ENCODE measurements at regions not wholly inside any gene's neighbourhood (a gene's known extent, or its start where the extent isn't known, plus 50 kb on each side); places are given as distances from the start of the nearest gene placed in this dataset.

- TF ChIP-seq, protein P1, sequence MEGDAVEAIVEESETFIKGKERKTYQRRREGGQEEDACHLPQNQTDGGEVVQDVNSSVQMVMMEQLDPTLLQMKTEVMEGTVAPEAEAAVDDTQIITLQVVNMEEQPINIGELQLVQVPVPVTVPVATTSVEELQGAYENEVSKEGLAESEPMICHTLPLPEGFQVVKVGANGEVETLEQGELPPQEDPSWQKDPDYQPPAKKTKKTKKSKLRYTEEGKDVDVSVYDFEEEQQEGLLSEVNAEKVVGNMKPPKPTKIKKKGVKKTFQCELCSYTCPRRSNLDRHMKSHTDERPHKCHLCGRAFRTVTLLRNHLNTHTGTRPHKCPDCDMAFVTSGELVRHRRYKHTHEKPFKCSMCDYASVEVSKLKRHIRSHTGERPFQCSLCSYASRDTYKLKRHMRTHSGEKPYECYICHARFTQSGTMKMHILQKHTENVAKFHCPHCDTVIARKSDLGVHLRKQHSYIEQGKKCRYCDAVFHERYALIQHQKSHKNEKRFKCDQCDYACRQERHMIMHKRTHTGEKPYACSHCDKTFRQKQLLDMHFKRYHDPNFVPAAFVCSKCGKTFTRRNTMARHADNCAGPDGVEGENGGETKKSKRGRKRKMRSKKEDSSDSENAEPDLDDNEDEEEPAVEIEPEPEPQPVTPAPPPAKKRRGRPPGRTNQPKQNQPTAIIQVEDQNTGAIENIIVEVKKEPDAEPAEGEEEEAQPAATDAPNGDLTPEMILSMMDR (IDR thresholded peaks at IDR 0.05; ENCODE audit: insufficient read depth, missing control alignments) = no peak
- no peak for FAIRE-seq
- no peak for DNase-seq (ENCODE audit: insufficient read length, low spot score)
These were observed 310.0 kb downstream of the BTG1 start for GRCh38 chr12:91835693-91836092.

DNA sequence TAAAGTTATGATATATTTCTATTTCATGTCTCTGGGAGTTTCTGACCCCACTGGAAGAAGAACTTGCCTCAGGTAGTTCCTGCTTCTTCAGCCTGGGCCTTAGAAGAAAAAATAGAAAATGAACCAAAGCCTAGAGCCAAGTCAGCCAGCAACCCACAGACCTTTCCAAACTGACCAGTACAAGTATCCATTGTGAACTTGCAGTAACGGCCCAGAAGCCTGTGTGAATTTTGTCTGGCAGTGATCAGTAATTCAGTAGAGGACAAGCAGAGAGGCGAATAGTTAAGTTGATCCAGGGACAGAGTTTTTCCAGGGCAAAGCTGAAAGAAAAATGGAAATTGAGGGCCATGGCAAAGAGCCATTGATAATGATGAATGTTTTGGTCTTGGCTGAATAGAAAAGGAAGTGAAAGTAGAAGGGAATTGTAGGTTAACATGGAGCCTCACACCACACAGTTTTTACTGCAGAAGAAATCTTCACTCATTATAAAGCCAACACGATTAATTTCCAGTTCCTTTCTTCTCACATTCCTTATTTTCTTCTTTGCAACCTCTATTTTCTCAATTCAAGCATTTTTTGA lies 311.8 kb downstream of the BTG1 start:
- no peak for FAIRE-seq
- TF ChIP-seq, protein P1 (IDR thresholded peaks at IDR 0.05; ENCODE audit: insufficient read depth, missing control alignments) = no peak
- DNase-seq (ENCODE audit: insufficient read length, low spot score) = no peak

GRCh38 chr12:91825999-91826398 lies 319.6 kb downstream of the BTG1 start:
- TF ChIP-seq, protein P1 (IDR thresholded peaks at IDR 0.05; ENCODE audit: insufficient read depth, missing control alignments) = no peak
- DNase-seq (ENCODE audit: insufficient read length, low spot score) = no peak
- no peak for FAIRE-seq

- TF ChIP-seq, protein P1 (IDR thresholded peaks at IDR 0.05; ENCODE audit: insufficient read depth, missing control alignments) = no peak
- FAIRE-seq = no peak
These were observed 320.7 kb downstream of the BTG1 start for GRCh38 chr12:91824991-91825390.

DNA sequence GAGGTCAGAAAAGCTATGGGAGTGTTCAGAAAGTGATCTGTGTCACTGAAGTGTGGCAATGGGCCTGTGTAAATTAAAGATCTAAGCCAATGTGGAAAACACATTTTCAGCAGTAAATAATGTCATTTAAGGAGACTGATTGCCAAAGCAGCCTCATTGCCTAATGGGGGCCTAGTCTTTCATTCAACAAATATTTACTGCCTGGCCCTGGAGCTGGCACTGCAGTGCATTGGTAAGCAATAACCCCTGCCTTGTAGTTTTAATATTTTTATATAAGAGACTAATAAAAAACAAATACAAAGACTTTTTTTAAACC lies 326.6 kb downstream of the BTG1 start:
- TF ChIP-seq, protein P1 (IDR thresholded peaks at IDR 0.05; ENCODE audit: insufficient read depth, missing control alignments) = no peak
- no peak for DNase-seq (ENCODE audit: insufficient read length, low spot score)
- FAIRE-seq = no peak

More at GRCh38 chr12:91824991-91825390, 320.7 kb downstream of the BTG1 start:
- DNase-seq (ENCODE audit: insufficient read length, low spot score) = no peak

GRCh38 chr12:91818227-91819131 lies 327.2 kb downstream of the BTG1 start:
- no peak for DNase-seq (ENCODE audit: insufficient read length, low spot score)
- FAIRE-seq = no peak
- TF ChIP-seq, protein P1 (IDR thresholded peaks at IDR 0.05; ENCODE audit: insufficient read depth, missing control alignments) = no peak

DNA sequence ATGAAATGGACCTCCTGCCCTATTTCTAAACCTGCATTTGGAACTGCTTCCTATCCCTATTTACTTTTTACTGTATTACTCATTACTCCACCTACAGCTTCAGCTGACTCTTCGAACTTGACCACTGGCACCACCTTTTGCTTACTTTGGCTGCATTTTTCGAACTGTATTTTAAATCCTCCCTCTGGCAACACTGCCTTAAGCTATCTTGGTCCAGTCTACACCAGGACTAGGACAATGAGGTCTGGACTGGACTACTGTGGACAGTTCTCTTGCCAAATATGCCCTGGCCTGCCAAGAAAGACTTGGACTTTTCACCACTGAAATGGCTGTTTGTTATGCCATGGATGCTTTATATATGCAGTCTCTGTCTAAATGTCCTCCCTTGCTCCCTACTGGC lies 328.1 kb downstream of the BTG1 start:
- FAIRE-seq (no peak), DNase-seq (ENCODE audit: insufficient read length, low spot score) (no peak)
- TF ChIP-seq, protein P1 (IDR thresholded peaks at IDR 0.05; ENCODE audit: insufficient read depth, missing control alignments) = no peak

Data from D721Med (cell line).